ENCODE measurements at regions not wholly inside any gene's neighbourhood (a gene's known extent, or its start where the extent isn't known, plus 50 kb on each side); places are given as distances from the start of the nearest gene placed in this dataset.
A peak's percentile ranks its signal among the peaks of the same experiment; 100 is the strongest.
"Not testable (repeated sequence)": the region's sequence is repeated elsewhere in the genome, so short reads cannot be mapped to it uniquely, and the experiment has no call there.

DNA sequence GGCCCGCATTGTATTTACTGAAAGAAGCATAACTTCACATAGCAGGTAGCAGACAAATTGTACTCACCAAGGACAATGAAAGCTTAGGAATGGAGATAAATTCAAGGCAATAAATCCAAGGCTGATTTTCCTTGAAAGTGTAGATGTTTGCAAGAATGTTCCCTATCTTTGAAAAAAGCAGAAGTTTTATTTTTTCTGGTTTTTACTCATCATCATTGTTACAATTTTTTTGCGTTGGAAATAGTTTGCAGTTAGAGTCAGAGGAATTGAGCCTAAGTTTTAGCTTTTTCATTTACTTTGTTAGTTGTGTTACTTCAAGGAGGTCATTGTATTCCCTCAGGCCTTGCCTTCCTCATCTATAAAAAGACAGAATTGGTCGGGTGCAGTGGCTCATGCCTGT lies 213.9 kb upstream of the TBL1XR1 start:
- no peak for DNase-seq (ENCODE audit: low read depth, low spot score)
- Histone ChIP-seq H3K27ac (no peak overlapping the region), H3K9me3 (ENCODE audit: low read depth, low read length) (no peaks in the 10 kb centered on the region), H3K36me3 (ENCODE audit: insufficient read depth, low read length) (no peaks in the 10 kb centered on the region), H3K9ac (ENCODE audit: insufficient read length) (no peak overlapping the region), H3K4me3 (no peak overlapping the region)
- no peak for TF ChIP-seq FOXP2 (optimal IDR thresholded peaks at IDR 0.05; ENCODE audit: control extremely low read depth, extremely low read length, insufficient read depth)
- TF ChIP-seq POLR2AphosphoS5 (IDR thresholded peaks at IDR 0.05; ENCODE audit: borderline replicate concordance, low read depth, low read length) = no peak
- TF ChIP-seq EZH2 (IDR thresholded peaks at IDR 0.05) = no peak

DNA sequence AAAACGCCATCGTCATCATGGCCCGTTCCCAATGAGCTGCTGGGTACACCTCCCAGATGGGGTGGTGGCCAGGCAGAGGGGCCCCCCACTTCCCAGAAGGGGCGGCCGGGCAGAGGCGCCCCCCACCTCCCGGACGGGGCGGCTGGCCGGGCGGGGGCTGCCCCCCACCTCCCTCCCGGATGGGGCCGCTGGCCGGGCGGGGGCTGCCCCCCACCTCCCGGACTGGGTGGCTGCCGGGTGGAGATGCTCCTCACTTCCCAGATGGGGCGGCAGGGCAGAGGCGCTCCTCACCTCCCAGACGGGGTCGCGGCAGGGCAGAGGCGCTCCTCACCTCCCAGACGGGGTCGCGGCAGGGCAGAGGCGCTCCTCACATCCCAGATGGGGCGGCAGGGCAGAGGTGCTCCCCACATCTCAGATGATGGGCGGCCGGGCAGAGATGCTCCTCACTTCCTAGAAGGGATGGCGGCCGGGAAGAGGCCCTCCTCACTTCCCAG lies 215.4 kb upstream of the TBL1XR1 start:
- not testable (repeated sequence) for H3K36me3 ChIP-seq (ENCODE audit: insufficient read depth, low read length); H3K27ac ChIP-seq; H3K9me3 ChIP-seq (ENCODE audit: low read depth, low read length); DNase-seq (ENCODE audit: low read depth, low spot score); H3K9ac ChIP-seq (ENCODE audit: insufficient read length); H3K4me3 ChIP-seq

DNA sequence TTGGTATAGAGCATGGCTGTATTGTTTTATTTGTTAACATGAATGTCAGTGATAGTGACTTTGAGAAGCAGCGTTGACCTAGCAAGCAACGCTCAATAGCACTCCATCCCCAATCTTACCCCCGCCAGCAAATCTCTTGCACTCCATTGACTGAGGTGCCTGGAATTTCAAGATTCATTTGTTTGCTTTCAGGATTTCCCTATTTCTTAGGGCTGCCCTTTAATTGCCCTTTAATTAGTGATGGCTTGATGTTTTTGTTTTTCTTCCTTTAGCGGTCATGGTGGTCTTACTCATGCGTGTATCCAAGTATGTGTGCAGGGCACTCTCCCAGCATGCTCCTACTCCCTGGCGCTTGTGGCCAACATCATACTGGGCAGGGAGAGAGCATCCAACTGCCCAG lies 216.8 kb upstream of the TBL1XR1 start:
- no peak for DNase-seq (ENCODE audit: low read depth, low spot score)
- no peaks in the 10 kb centered on the region for H3K36me3 ChIP-seq (ENCODE audit: insufficient read depth, low read length)
- H3K4me3 ChIP-seq = no peak overlapping the region
- H3K9ac ChIP-seq (ENCODE audit: insufficient read length) = no peak overlapping the region
- H3K27ac ChIP-seq = no peak overlapping the region
- no peaks in the 10 kb centered on the region for H3K9me3 ChIP-seq (ENCODE audit: low read depth, low read length)
- TF ChIP-seq EZH2 (IDR thresholded peaks at IDR 0.05) = no peak
- no peak for TF ChIP-seq FOXP2 (optimal IDR thresholded peaks at IDR 0.05; ENCODE audit: control extremely low read depth, extremely low read length, insufficient read depth)
- no peak for TF ChIP-seq POLR2AphosphoS5 (IDR thresholded peaks at IDR 0.05; ENCODE audit: borderline replicate concordance, low read depth, low read length)

DNA sequence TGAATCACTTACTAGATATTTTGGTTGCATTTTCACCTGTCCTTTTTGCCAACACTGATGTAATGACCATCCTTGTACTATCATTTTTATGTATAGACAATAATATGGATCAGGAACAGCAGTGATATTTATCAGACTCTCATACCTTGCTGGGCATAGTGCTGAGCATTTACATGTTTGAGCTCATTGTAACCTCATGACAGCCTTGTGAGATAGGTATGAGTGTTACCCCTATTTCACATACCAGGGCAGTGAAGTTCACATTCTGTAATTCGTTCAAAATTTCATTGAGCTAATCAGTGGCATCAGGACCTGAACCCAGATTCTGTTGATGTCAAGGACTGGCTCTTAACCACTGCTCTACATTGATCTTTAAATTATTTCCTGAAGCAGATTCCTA lies 221.5 kb upstream of the TBL1XR1 start:
- Histone ChIP-seq H3K9me3 (ENCODE audit: low read depth, low read length) (no peaks in the 10 kb centered on the region), H3K9ac (ENCODE audit: insufficient read length) (no peak overlapping the region), H3K4me3 (no peak overlapping the region), H3K36me3 (ENCODE audit: insufficient read depth, low read length) (no peaks in the 10 kb centered on the region), H3K27ac (no peak overlapping the region)
- TF ChIP-seq POLR2AphosphoS5 (IDR thresholded peaks at IDR 0.05; ENCODE audit: borderline replicate concordance, low read depth, low read length) (no peak), EZH2 (IDR thresholded peaks at IDR 0.05) (no peak), FOXP2 (optimal IDR thresholded peaks at IDR 0.05; ENCODE audit: control extremely low read depth, extremely low read length, insufficient read depth) (no peak)
- no peak for DNase-seq (ENCODE audit: low read depth, low spot score)

DNA sequence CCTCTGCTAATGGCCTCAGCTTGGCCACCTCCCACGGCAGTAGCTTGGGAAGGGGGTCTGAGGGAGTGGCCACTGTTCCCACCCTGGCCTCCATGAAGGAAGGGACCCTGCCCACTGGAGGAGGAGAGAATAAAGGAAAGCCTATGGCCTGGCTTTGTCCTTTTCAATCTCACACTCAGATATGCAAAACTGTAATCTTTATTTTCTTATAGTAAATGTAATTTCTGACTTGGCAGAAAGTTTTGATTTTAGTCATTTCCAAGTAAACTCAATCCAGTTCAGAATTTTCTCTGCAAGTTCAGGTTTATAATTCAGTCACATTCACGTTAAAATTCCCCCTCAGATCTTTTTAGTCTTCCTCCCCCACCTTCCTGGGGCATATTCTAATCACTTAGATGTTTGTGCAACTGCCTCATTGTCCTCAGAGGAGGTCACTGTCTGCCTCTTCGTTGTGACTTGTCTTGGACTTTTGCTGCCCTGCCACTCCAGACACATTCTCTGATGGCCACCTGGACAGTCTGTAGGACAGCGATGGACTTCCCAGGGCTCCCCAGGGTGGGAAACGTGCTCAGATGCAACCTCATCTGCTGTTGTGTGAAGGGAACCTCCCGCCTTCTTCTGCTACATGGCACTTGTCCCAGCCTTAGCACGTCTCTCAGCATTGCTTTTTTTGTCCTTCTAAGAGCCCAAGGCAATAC lies 222.8 kb upstream of the TBL1XR1 start:
- peak overlapping the region; percentile 42 for H3K4me3 ChIP-seq
- peak overlapping the region; percentile 44 for H3K9ac ChIP-seq (ENCODE audit: insufficient read length)
- H3K27ac ChIP-seq = peak overlapping the region; percentile 70
- TF ChIP-seq POLR2AphosphoS5 (IDR thresholded peaks at IDR 0.05; ENCODE audit: borderline replicate concordance, low read depth, low read length) (no peak), FOXP2 (optimal IDR thresholded peaks at IDR 0.05; ENCODE audit: control extremely low read depth, extremely low read length, insufficient read depth) (no peak), EZH2 (IDR thresholded peaks at IDR 0.05) (no peak)
- H3K9me3 ChIP-seq (ENCODE audit: low read depth, low read length) = no peaks in the 10 kb centered on the region
- no peaks in the 10 kb centered on the region for H3K36me3 ChIP-seq (ENCODE audit: insufficient read depth, low read length)
- DNase-seq (ENCODE audit: low read depth, low spot score) = no peak

DNA sequence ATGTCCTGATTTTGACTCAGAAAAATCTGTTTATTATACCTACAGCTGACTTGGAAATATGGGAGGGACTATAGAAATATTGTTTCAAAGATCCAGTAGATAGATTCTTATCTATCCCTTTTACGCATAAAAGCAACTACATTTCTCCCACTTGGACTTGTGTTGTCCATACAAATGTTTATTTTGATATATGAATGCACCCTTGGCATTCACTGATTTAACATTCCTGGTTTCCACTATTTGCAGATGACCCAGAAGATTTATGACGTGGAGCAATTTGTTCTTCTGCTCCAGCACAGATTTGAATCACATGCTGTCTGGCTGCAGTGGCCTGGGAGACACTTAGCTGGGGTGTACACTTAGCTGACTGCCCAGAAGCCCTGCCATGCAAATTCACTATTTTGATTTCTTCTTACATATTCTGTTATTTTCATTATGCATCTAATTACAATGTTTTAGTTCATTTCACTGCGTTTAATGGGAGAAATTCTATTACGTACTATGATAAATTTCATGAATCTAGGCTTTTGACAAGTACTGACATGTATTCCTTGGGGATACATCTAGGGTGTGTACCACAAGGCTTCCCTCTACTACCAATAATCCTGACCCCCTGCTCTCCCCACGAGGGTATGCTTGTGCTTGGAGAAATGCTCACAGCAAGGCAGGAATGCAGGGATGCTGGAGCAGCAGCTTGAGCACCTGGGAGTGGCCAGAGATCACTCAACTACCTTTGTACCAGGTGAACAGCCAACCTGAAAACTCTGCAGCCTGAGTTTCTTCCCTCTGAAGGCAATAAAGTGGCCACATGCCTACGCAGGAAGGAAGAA lies 223.6 kb upstream of the TBL1XR1 start:
- DNase-seq (ENCODE audit: low read depth, low spot score) = no peak

DNA sequence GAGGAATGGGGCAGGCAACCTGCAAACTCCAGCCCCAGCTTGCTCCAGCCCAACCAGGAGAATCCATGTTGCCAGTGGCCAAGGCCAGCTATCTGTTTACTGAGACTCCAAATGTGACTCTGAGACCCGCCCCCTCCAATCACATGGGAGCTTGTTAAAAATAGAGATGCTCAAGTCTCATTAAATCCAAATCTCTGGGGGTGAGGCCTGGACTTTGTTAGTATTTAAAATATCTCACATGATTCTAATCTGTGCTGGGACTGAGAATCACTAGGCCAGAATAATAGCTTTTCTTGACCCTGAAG lies 224.2 kb upstream of the TBL1XR1 start:
- H3K4me3 ChIP-seq = no peak overlapping the region
- no peaks in the 10 kb centered on the region for H3K9me3 ChIP-seq (ENCODE audit: low read depth, low read length)
- DNase-seq (ENCODE audit: low read depth, low spot score) = no peak
- TF ChIP-seq POLR2AphosphoS5 (IDR thresholded peaks at IDR 0.05; ENCODE audit: borderline replicate concordance, low read depth, low read length) (no peak), FOXP2 (optimal IDR thresholded peaks at IDR 0.05; ENCODE audit: control extremely low read depth, extremely low read length, insufficient read depth) (no peak), EZH2 (IDR thresholded peaks at IDR 0.05) (no peak)
- no peaks in the 10 kb centered on the region for H3K36me3 ChIP-seq (ENCODE audit: insufficient read depth, low read length)
- H3K27ac ChIP-seq = no peak overlapping the region
- no peak overlapping the region for H3K9ac ChIP-seq (ENCODE audit: insufficient read length)

More for the DNA sequence above, 223.6 kb upstream of the TBL1XR1 start:
- TF ChIP-seq EZH2 (IDR thresholded peaks at IDR 0.05) = no peak
- TF ChIP-seq FOXP2 (optimal IDR thresholded peaks at IDR 0.05; ENCODE audit: control extremely low read depth, extremely low read length, insufficient read depth) = no peak
- TF ChIP-seq POLR2AphosphoS5 (IDR thresholded peaks at IDR 0.05; ENCODE audit: borderline replicate concordance, low read depth, low read length) = no peak
- Histone ChIP-seq H3K4me3 (peak overlapping the region; percentile 42; the same call in 1 of the 2 replicates), H3K9ac (ENCODE audit: insufficient read length) (no peak overlapping the region), H3K36me3 (ENCODE audit: insufficient read depth, low read length) (no peaks in the 10 kb centered on the region), H3K27ac (peak overlapping the region; percentile 70), H3K9me3 (ENCODE audit: low read depth, low read length) (no peaks in the 10 kb centered on the region)

DNA sequence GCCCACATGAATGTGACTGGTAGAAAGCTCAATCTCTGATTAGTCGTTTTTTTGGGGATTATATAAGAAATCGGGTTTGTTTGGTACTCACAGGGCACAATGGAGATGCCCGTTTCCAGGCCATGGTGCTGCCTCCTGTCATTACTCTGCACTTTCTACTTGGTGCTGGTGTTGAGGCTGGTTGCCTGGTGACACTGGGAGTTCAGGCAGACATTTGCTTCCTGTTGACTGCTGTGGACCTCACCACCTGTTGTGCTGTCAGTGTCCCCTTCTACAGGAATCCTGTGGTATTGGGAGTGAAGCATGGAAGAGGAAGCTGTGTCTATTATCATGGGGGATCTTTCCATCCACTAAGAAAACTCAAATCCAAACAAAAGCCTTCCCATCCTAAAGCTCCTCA lies 227.2 kb upstream of the TBL1XR1 start:
- H3K9ac ChIP-seq (ENCODE audit: insufficient read length) = no peak overlapping the region
- no peak overlapping the region for H3K4me3 ChIP-seq
- no peak for DNase-seq (ENCODE audit: low read depth, low spot score)
- H3K36me3 ChIP-seq (ENCODE audit: insufficient read depth, low read length) = no peaks in the 10 kb centered on the region
- H3K9me3 ChIP-seq (ENCODE audit: low read depth, low read length) = no peaks in the 10 kb centered on the region
- no peak for TF ChIP-seq EZH2 (IDR thresholded peaks at IDR 0.05)
- no peak for TF ChIP-seq POLR2AphosphoS5 (IDR thresholded peaks at IDR 0.05; ENCODE audit: borderline replicate concordance, low read depth, low read length)
- TF ChIP-seq FOXP2 (optimal IDR thresholded peaks at IDR 0.05; ENCODE audit: control extremely low read depth, extremely low read length, insufficient read depth) = no peak
- 0 out of 2 replicates have a peak overlapping the region, but pooled peaks have one; percentile 11 for H3K27ac ChIP-seq

Data from SK-N-MC (cell line).